WTC11 (cell line): ENCODE measurements at regions not wholly inside any gene's neighbourhood (a gene's known extent, or its start where the extent isn't known, plus 50 kb on each side); places are given as distances from the start of the nearest gene placed in this dataset.

ENCODE experiments used
- ATAC-seq: fragments of 200-7000 bp; cut with Tn5 transposase; 2 replicates; pipeline ENCODE4 v1.10.0; 2021; ENCODE audit warnings: mild to moderate bottlenecking, moderate library complexity
- CTCF ChIA-PET: fragments of 300-600 bp; sonication (Branson Sonifier 250); formaldehyde crosslinking; loops from one replicate; lab custom pipeline; 2021; ENCODE audit warnings: antibody characterized with exemption; lab: Charles Lee
- POLR2A ChIA-PET: fragments of 350-600 bp; sonication (Branson Sonifier 250); formaldehyde crosslinking; loops from one replicate; lab custom pipeline; 2021; ENCODE audit warnings: antibody characterized with exemption; lab: Charles Lee
- DNase-seq: peaks from one replicate; pipeline ENCODE4 v3.0.0; 2021; ENCODE audit warnings: low spot score
- H3K27ac Mint-ChIP-seq: 2 replicates; pipeline ENCODE4 v1.8.0; 2021; ENCODE audit warnings: mixed read lengths
- H3K27me3 Mint-ChIP-seq: 2 replicates; pipeline ENCODE4 v1.8.0; 2021; ENCODE audit warnings: low read depth, mild to moderate bottlenecking, moderate library complexity, mixed read lengths
- H3K36me3 Mint-ChIP-seq: 2 replicates; pipeline ENCODE4 v1.8.0; 2021; ENCODE audit warnings: mixed read lengths
- H3K4me1 Mint-ChIP-seq: 2 replicates; pipeline ENCODE4 v1.8.0; 2022; ENCODE audit warnings: mixed read lengths
- H3K4me3 Mint-ChIP-seq: 2 replicates; pipeline ENCODE4 v1.8.0; 2021; ENCODE audit warnings: mild to moderate bottlenecking, moderate library complexity, mixed read lengths
- H3K9me3 Mint-ChIP-seq: 2 replicates; pipeline ENCODE4 v1.8.0; 2021; ENCODE audit warnings: mixed read lengths
- ATF3 ChIP-seq: sonication (generic); formaldehyde crosslinking; conservative IDR thresholded peaks from 2 replicates; pipeline ENCODE4 v1.8.1; 2022; ENCODE audit warnings: mild to moderate bottlenecking, missing genetic modification reagents
- CBFB ChIP-seq: sonication (generic); formaldehyde crosslinking; IDR thresholded peaks from 2 replicates; pipeline ENCODE4 v1.8.1; 2022; ENCODE audit warnings: mild to moderate bottlenecking, low read depth, missing genetic modification reagents
- E2F5 ChIP-seq: sonication (generic); formaldehyde crosslinking; IDR thresholded peaks from 2 replicates; pipeline ENCODE4 v1.8.1; 2022; ENCODE audit warnings: mild to moderate bottlenecking, moderate library complexity, missing genetic modification reagents
- FOXP1 ChIP-seq: sonication (generic); formaldehyde crosslinking; IDR thresholded peaks from 2 replicates; pipeline ENCODE4 v1.8.0; 2022; ENCODE audit warnings: missing genetic modification reagents, mild to moderate bottlenecking, moderate library complexity, borderline replicate concordance
- GABPB1 ChIP-seq: sonication (generic); formaldehyde crosslinking; IDR thresholded peaks from 2 replicates; pipeline ENCODE4 v1.8.1; 2023; ENCODE audit warnings: mild to moderate bottlenecking, missing genetic modification reagents
- GRHL2 ChIP-seq: fragments of 250-450 bp; sonication (Bioruptor Pico); IDR thresholded peaks from 2 replicates; pipeline ENCODE4 v1.8.0; 2022; ENCODE audit warnings: mild to moderate bottlenecking, moderate library complexity; ENCODE audit not compliant: insufficient replicate concordance, severe bottlenecking
- GTF2I ChIP-seq: fragments of 250-450 bp; sonication (Bioruptor Pico); conservative IDR thresholded peaks from 2 replicates; pipeline ENCODE4 v1.4.0; 2021; ENCODE audit warnings: mild to moderate bottlenecking
- JAZF1 ChIP-seq: fragments of 250-450 bp; sonication (Bioruptor Pico); IDR thresholded peaks from 2 replicates; pipeline ENCODE4 v1.9.0; 2021; ENCODE audit warnings: moderate library complexity, mild to moderate bottlenecking, inconsistent platforms
- KAT7 ChIP-seq: sonication (generic); formaldehyde crosslinking; IDR thresholded peaks from 2 replicates; pipeline ENCODE4 v1.8.1; 2023; ENCODE audit warnings: missing genetic modification reagents, mild to moderate bottlenecking, borderline replicate concordance
- NFATC4 ChIP-seq: fragments of 250-450 bp; sonication (Bioruptor Pico); IDR thresholded peaks from 2 replicates; pipeline ENCODE4 v1.9.0; 2021; ENCODE audit warnings: mild to moderate bottlenecking
- NFYB ChIP-seq: sonication (generic); formaldehyde crosslinking; conservative IDR thresholded peaks from 2 replicates; pipeline ENCODE4 v1.8.0; 2022; ENCODE audit warnings: low read depth, missing genetic modification reagents
- NR2C2 ChIP-seq: sonication (generic); formaldehyde crosslinking; IDR thresholded peaks from 2 replicates; pipeline ENCODE4 v1.8.0; 2022; ENCODE audit warnings: mild to moderate bottlenecking, missing genetic modification reagents
- NR3C1 ChIP-seq: sonication (generic); formaldehyde crosslinking; conservative IDR thresholded peaks from 2 replicates; pipeline ENCODE4 v1.8.1; 2023; ENCODE audit warnings: low read depth, mild to moderate bottlenecking, missing genetic modification reagents
- RELA ChIP-seq: sonication (generic); formaldehyde crosslinking; IDR thresholded peaks from 2 replicates; pipeline ENCODE4 v1.8.1; 2022; ENCODE audit warnings: missing genetic modification reagents, mild to moderate bottlenecking, borderline replicate concordance
- SMAD3 ChIP-seq: sonication (generic); formaldehyde crosslinking; IDR thresholded peaks from 2 replicates; pipeline ENCODE4 v1.8.0; 2022; ENCODE audit warnings: missing genetic modification reagents, mild to moderate bottlenecking, borderline replicate concordance
- STAT6 ChIP-seq: sonication (generic); formaldehyde crosslinking; conservative IDR thresholded peaks from 2 replicates; pipeline ENCODE4 v1.8.1; 2023; ENCODE audit warnings: mild to moderate bottlenecking, low read depth, missing genetic modification reagents, moderate library complexity
- TEAD4 ChIP-seq: sonication (generic); formaldehyde crosslinking; IDR thresholded peaks from 2 replicates; pipeline ENCODE4 v1.8.0; 2022; ENCODE audit warnings: mild to moderate bottlenecking, missing genetic modification reagents
- USF1 ChIP-seq: sonication (generic); formaldehyde crosslinking; IDR thresholded peaks from 2 replicates; pipeline ENCODE4 v1.8.0; 2022; ENCODE audit warnings: mild to moderate bottlenecking, missing genetic modification reagents
- ZNF317 ChIP-seq: sonication (generic); formaldehyde crosslinking; IDR thresholded peaks from 2 replicates; pipeline ENCODE4 v1.8.1; 2023; ENCODE audit warnings: low read depth, mild to moderate bottlenecking, moderate library complexity, missing genetic modification reagents, borderline replicate concordance
- ZNF416 ChIP-seq: fragments of 250-450 bp; sonication (Bioruptor Pico); IDR thresholded peaks from 2 replicates; pipeline ENCODE4 v1.9.0; 2021; ENCODE audit warnings: mild to moderate bottlenecking, inconsistent platforms
- ZNF423 ChIP-seq: fragments of 250-450 bp; sonication (Bioruptor Pico); IDR thresholded peaks from 2 replicates; pipeline ENCODE4 v2.1.2; 2022; ENCODE audit warnings: mild to moderate bottlenecking, moderate library complexity

GRCh38 chr5:60517850-60518249, 182.1 kb downstream of the DEPDC1B start:
- Mint-ChIP-seq H3K27ac (no peak overlapping the region; the same call in 1 of the 2 replicates), H3K4me3 (no peak overlapping the region), H3K9me3 (no peaks in the 10 kb centered on the region), H3K36me3 (no peaks in the 10 kb centered on the region), H3K4me1 (peaks cover 3% of the 10 kb centered on the region; the same call in 1 of the 2 replicates), H3K27me3 (no peaks in the 10 kb centered on the region)
- no peak for ATAC-seq
- DNase-seq, result no peak
- POLR2A ChIA-PET, result no interaction called here
- CTCF ChIA-PET, result interaction anchor here (2.0 kb wide), 1 partner anchor 122 kb away, joined by 5 read pairs; no protein-coding TSS in a partner anchor
- TF ChIP-seq GRHL2, result no peak
- TF ChIP-seq USF1 (CRISPR knock-in tag), result no peak
- no peak for TF ChIP-seq RELA (CRISPR knock-in tag)
- TF ChIP-seq GABPB1 (CRISPR knock-in tag), result no peak
- TF ChIP-seq NR3C1 (CRISPR knock-in tag), result no peak
- no peak for TF ChIP-seq CBFB (CRISPR knock-in tag)
- TF ChIP-seq SMAD3 (CRISPR knock-in tag), result no peak
- no peak for TF ChIP-seq KAT7 (CRISPR knock-in tag)
- TF ChIP-seq TEAD4 (CRISPR knock-in tag), result no peak
- TF ChIP-seq ATF3 (CRISPR knock-in tag), result no peak
- no peak for TF ChIP-seq GTF2I
- no peak for TF ChIP-seq E2F5
- no peak for TF ChIP-seq ZNF317 (CRISPR knock-in tag)
- no peak for TF ChIP-seq ZNF423 (CRISPR knock-in tag)
- no peak for TF ChIP-seq NR2C2 (CRISPR knock-in tag)
- no peak for TF ChIP-seq NFATC4 (CRISPR knock-in tag)
- no peak for TF ChIP-seq JAZF1 (CRISPR knock-in tag)
- no peak for TF ChIP-seq STAT6
- no peak for TF ChIP-seq ZNF416 (CRISPR knock-in tag)
- TF ChIP-seq, all 79 proteins: peak for 0

- no peak overlapping the region for H3K4me3 Mint-ChIP-seq
- H3K4me1 Mint-ChIP-seq, result peaks cover 3% of the 10 kb centered on the region; the same call in 1 of the 2 replicates
- DNase-seq (no peak), ATAC-seq (no peak)
- no peaks in the 10 kb centered on the region for H3K36me3 Mint-ChIP-seq
- no peak overlapping the region for H3K27ac Mint-ChIP-seq
- 0 out of 2 replicates have a peak, but pooled peaks have one; percentile 21 for TF ChIP-seq FOXP1
- no peak for TF ChIP-seq NFYB (CRISPR knock-in tag)
- H3K9me3 Mint-ChIP-seq, result no peaks in the 10 kb centered on the region
- CTCF ChIA-PET, result interaction anchor here (2.0 kb wide), 1 partner anchor 121 kb away, joined by 5 read pairs; no protein-coding TSS in a partner anchor
- POLR2A ChIA-PET, result no interaction called here
- no peaks in the 10 kb centered on the region for H3K27me3 Mint-ChIP-seq
These were observed 182.8 kb downstream of the DEPDC1B start for GRCh38 chr5:60517094-60517694.
